Fibroblast of mammary gland (primary cell): ENCODE measurements at regions not wholly inside any gene's neighbourhood (a gene's known extent, or its start where the extent isn't known, plus 50 kb on each side); places are given as distances from the start of the nearest gene placed in this dataset.
A peak's percentile ranks its signal among the peaks of the same experiment; 100 is the strongest.

Experiments
- DNase-seq: peaks from one replicate; pipeline ENCODE4 v3.0.0-alpha.2; 2010; ENCODE audit warnings: low read depth
- H3K4me3 ChIP-seq: 2 replicates; pipeline ENCODE4 v1.5.1; 2011; ENCODE audit warnings: low read depth, mild to moderate bottlenecking, low read length, moderate library complexity; ENCODE audit not compliant: control insufficient read depth
- CTCF ChIP-seq: conservative IDR thresholded peaks from 2 replicates; pipeline ENCODE4 v1.5.1; 2011; ENCODE audit warnings: low read depth, low read length, inconsistent platforms; ENCODE audit not compliant: control insufficient read depth, insufficient read depth

DNA sequence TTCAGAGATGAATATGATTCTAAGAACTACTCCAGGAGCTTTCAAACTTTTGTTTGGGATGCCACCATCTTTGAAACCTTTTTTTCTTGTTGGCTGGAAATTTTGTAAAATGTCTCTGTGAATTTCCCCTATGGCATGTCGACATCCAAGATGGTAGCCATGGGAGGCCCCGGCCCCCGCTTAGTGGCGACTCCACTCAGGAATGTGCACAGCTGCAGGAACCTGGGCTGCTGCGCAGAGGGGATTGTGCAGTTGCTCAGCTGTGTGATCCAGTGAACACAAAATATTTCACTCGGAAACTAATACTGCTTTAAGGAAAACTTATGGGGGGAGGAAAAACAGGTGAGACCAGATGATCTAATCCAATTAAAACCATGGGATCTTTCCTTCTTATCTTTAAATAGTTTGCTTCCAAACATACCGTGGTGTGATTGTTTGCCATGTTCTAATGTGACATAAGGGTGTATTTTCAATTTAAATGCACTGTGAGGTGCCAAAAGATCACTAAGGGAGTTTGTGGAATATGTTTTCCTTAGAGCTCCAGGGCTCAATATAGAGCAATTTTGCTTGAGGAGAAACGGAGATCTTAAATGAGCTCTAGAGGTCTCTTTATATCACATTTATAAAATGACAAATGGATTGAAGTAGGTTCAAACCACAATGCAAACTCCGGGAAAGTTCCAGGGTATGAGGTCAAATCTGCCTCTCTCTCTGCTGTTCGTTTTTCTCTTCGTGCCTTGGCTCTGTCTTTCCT lies 497.7 kb downstream of the FGF9 start:
- TF ChIP-seq CTCF = no peak
- DNase-seq = no peak
- no peak overlapping the region for H3K4me3 ChIP-seq

DNA sequence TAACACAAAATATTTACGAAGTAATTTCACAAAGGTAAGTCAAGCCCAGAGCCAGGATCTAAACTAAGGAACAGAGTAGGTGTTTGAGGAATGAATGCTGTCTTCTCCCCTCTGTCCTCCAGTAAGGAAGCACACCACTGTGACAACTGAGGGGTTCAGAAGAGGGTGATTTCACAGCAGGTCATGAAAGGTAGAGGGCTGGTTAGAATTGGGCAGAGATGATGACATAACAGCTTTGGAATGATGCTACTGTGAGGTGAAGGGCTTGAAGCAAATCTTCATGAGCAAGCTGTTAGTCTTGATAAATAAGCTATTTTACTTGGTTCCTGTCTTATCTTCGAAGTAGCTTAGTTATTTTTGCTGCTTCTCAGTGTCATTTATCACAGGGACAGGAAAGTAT lies 498.6 kb downstream of the FGF9 start:
- TF ChIP-seq CTCF = no peak
- no peak for DNase-seq
- no peak overlapping the region for H3K4me3 ChIP-seq

- TF ChIP-seq CTCF = no peak
- DNase-seq = peak; percentile 49
- H3K4me3 ChIP-seq = no peak overlapping the region
These were observed 502.7 kb downstream of the FGF9 start for GRCh38 chr13:22173610-22174009.

- H3K4me3 ChIP-seq = no peak overlapping the region
- TF ChIP-seq CTCF = no peak
These were observed 504.4 kb downstream of the FGF9 start for GRCh38 chr13:22175241-22175640.

DNA sequence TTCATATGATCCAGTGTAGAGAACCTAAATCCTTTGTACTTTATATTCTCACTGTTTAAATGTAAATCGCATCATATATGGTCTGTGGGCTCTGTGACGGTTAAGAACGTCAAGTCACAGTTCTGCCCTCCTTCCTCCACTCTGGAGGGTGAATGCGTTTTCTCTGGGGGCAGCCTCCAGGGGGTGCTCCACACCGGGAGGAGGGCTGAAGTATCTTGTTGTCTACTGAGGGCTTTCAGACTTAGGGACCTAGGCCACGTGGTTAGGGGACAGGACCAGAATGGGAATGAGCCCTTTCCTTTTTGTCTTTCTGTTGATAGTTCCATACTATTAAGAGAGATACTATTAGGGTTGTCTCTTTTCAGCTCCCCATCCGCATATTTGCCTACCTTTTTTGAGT lies 504.9 kb downstream of the FGF9 start:
- H3K4me3 ChIP-seq = no peak overlapping the region
- no peak for DNase-seq
- no peak for TF ChIP-seq CTCF

More at GRCh38 chr13:22175241-22175640, 504.4 kb downstream of the FGF9 start:
- no peak for DNase-seq

GRCh38 chr13:22176968-22177520 lies 506.2 kb downstream of the FGF9 start:
- no peak for DNase-seq
- no peak overlapping the region for H3K4me3 ChIP-seq
- TF ChIP-seq CTCF = no peak
